ENCODE measurements at regions not wholly inside any gene's neighbourhood (a gene's known extent, or its start where the extent isn't known, plus 50 kb on each side); places are given as distances from the start of the nearest gene placed in this dataset.

DNA sequence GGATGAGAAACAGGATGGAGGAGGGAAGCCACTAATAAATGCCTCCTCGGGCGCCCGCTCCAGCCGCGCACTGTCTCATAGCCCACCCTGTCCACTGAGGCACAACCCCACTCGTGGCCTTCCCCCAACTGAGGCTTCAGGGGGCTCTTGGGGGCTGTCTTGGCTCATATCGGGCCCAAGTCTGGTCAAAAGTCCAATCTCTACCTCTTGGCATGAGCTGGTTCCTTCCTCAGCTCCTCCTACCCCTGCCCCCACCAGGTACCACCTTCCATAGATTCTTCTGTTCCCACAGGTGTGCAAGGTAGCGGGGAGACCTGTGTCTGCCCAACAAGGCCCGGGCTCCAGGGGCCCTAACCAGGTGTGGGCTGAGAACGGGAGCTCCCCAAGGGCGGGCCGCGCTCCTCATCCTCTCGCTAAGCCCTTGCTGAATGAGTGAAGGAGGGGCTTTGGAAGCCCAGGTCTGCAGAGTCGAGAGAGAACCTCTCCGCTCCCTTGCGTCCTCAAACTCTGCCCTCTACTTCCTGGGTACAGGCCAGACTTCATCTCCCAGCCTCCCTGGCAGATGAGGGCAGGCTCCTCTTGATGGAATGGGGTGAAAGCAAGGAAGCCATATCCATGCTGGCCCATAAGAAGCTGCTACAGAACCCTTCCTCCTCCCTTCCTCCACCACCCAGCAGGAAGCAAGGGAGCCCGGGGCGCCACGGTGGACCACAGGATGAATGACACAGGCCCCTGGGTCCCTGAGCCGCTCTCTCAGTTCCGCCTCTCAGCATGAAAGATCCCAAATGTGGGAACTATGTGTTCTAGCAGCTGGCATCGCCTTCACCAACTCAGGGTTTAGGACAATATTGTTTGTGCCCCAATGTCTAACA, 74.7 kb downstream of the PSMG1 start:
- intact Hi-C loops (cut with micrococcal nuclease; ENCODE audit: unreplicated experiment) = no loop called here
- BruUV-seq (replicated peaks) = no TSS peak
- ChIA-PET CTCF (no interaction called here), POLR2A (no interaction called here)
- ATAC-seq (no peak), DNase-seq (ENCODE audit: low read depth, low spot score) (no peak)
- Histone ChIP-seq H3K4me1 (ENCODE audit: control insufficient read depth, insufficient read depth, low read length) (no peaks in the 10 kb centered on the region), H3K36me3 (ENCODE audit: control insufficient read depth, insufficient read depth, low read length) (no peaks in the 10 kb centered on the region), H3K27ac (ENCODE audit: low read length) (no peak overlapping the region), H3K9me3 (ENCODE audit: control insufficient read depth, insufficient read depth, low read depth, low read length) (no peaks in the 10 kb centered on the region), H3K4me3 (ENCODE audit: low read depth in 2 of 2, low read length in 2 of 2) (no peak overlapping the region), H3K27me3 (ENCODE audit: control insufficient read depth, insufficient read depth, low read length) (no peaks in the 10 kb centered on the region)
- TF ChIP-seq POLR2AphosphoS5 (IDR thresholded peaks at IDR 0.05; ENCODE audit: low read depth, low read length) = no peak
- no peak for TF ChIP-seq SIN3A (IDR thresholded peaks at IDR 0.05; ENCODE audit: borderline replicate concordance, insufficient read depth, low read depth, low read length)
- TF ChIP-seq, protein P1, sequence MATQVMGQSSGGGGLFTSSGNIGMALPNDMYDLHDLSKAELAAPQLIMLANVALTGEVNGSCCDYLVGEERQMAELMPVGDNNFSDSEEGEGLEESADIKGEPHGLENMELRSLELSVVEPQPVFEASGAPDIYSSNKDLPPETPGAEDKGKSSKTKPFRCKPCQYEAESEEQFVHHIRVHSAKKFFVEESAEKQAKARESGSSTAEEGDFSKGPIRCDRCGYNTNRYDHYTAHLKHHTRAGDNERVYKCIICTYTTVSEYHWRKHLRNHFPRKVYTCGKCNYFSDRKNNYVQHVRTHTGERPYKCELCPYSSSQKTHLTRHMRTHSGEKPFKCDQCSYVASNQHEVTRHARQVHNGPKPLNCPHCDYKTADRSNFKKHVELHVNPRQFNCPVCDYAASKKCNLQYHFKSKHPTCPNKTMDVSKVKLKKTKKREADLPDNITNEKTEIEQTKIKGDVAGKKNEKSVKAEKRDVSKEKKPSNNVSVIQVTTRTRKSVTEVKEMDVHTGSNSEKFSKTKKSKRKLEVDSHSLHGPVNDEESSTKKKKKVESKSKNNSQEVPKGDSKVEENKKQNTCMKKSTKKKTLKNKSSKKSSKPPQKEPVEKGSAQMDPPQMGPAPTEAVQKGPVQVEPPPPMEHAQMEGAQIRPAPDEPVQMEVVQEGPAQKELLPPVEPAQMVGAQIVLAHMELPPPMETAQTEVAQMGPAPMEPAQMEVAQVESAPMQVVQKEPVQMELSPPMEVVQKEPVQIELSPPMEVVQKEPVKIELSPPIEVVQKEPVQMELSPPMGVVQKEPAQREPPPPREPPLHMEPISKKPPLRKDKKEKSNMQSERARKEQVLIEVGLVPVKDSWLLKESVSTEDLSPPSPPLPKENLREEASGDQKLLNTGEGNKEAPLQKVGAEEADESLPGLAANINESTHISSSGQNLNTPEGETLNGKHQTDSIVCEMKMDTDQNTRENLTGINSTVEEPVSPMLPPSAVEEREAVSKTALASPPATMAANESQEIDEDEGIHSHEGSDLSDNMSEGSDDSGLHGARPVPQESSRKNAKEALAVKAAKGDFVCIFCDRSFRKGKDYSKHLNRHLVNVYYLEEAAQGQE (IDR thresholded peaks at IDR 0.05; ENCODE audit: insufficient read depth in 1 of 2, low read depth in 2 of 2, low read length in 1 of 2) = no peak
- TF ChIP-seq, protein P2, sequence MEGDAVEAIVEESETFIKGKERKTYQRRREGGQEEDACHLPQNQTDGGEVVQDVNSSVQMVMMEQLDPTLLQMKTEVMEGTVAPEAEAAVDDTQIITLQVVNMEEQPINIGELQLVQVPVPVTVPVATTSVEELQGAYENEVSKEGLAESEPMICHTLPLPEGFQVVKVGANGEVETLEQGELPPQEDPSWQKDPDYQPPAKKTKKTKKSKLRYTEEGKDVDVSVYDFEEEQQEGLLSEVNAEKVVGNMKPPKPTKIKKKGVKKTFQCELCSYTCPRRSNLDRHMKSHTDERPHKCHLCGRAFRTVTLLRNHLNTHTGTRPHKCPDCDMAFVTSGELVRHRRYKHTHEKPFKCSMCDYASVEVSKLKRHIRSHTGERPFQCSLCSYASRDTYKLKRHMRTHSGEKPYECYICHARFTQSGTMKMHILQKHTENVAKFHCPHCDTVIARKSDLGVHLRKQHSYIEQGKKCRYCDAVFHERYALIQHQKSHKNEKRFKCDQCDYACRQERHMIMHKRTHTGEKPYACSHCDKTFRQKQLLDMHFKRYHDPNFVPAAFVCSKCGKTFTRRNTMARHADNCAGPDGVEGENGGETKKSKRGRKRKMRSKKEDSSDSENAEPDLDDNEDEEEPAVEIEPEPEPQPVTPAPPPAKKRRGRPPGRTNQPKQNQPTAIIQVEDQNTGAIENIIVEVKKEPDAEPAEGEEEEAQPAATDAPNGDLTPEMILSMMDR (IDR thresholded peaks at IDR 0.05) = no peak
- TF ChIP-seq TCF7L2 (IDR thresholded peaks at IDR 0.05; ENCODE audit: low read depth, low read length) = no peak
- in situ Hi-C loops (cut with HindIII; ENCODE audit: low pct_unique_long_range_greater_than_20kb, low sequenced_read_pairs) = no loop called here

DNA sequence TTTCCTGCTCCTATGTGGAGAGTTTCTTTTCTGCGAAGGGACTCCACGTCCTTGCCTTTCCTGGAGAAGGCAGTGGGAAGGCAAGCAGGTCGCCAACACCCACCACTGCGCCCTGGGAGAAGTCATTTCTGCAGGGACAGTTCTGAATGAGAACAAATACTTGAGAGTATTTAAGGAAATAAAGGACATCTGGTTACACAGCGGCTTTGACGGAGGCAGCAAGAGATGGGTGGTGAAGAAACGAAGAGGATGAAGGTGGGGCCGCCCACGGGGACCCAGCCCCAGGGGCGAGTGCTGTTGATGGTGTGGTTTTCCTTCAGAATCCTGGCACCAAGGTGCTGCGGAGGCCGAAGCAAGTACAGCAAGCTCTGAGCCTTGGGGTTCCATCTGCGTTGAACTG, 75.5 kb downstream of the PSMG1 start:
- TF ChIP-seq SIN3A (IDR thresholded peaks at IDR 0.05; ENCODE audit: borderline replicate concordance, insufficient read depth, low read depth, low read length) (no peak), TCF7L2 (IDR thresholded peaks at IDR 0.05; ENCODE audit: low read depth, low read length) (no peak), POLR2AphosphoS5 (IDR thresholded peaks at IDR 0.05; ENCODE audit: low read depth, low read length) (no peak)
- TF ChIP-seq, protein P2 (IDR thresholded peaks at IDR 0.05) = no peak
- TF ChIP-seq, protein P1 (IDR thresholded peaks at IDR 0.05; ENCODE audit: insufficient read depth in 1 of 2, low read depth in 2 of 2, low read length in 1 of 2) = no peak
- Histone ChIP-seq H3K36me3 (ENCODE audit: control insufficient read depth, insufficient read depth, low read length) (no peaks in the 10 kb centered on the region), H3K27ac (ENCODE audit: low read length) (no peak overlapping the region), H3K4me1 (ENCODE audit: control insufficient read depth, insufficient read depth, low read length) (no peaks in the 10 kb centered on the region), H3K27me3 (ENCODE audit: control insufficient read depth, insufficient read depth, low read length) (no peaks in the 10 kb centered on the region), H3K9me3 (ENCODE audit: control insufficient read depth, insufficient read depth, low read depth, low read length) (no peaks in the 10 kb centered on the region), H3K4me3 (ENCODE audit: low read depth in 2 of 2, low read length in 2 of 2) (no peak overlapping the region)
- POLR2A ChIA-PET = no interaction called here
- DNase-seq (ENCODE audit: low read depth, low spot score) (no peak), ATAC-seq (no peak)
- no TSS peak for BruUV-seq (replicated peaks)
- CTCF ChIA-PET = no interaction called here
- intact Hi-C loops (cut with micrococcal nuclease; ENCODE audit: unreplicated experiment) = no loop called here
- in situ Hi-C loops (cut with HindIII; ENCODE audit: low pct_unique_long_range_greater_than_20kb, low sequenced_read_pairs) = no loop called here
